ENCODE measurements at regions not wholly inside any gene's neighbourhood (a gene's known extent, or its start where the extent isn't known, plus 50 kb on each side); places are given as distances from the start of the nearest gene placed in this dataset.

GRCh38 chr2:37543999-37544557, 127.4 kb downstream of the CDC42EP3 start:
- Histone ChIP-seq H3K79me2 (ENCODE audit: control insufficient read depth, insufficient read depth, low read length) (no peaks in the 10 kb centered on the region), H3K4me2 (ENCODE audit: insufficient read depth, low read length) (no peak overlapping the region), H3K27me3 (ENCODE audit: control insufficient read depth in 2 of 2, insufficient read depth in 2 of 2, low read length in 2 of 2) (no peaks in the 10 kb centered on the region), H3K4me3 (no peak overlapping the region), H3K9me3 (replicated peaks; ENCODE audit: control insufficient read depth, insufficient read depth, low read depth, low read length) (no peaks in the 10 kb centered on the region), H3K4me1 (replicated peaks in 1 of 2; ENCODE audit: control insufficient read depth in 2 of 2, insufficient read depth in 2 of 2, low read length in 2 of 2) (no peaks in the 10 kb centered on the region), H4K20me1 (replicated peaks; ENCODE audit: control insufficient read depth, insufficient read depth, low read length) (no peaks in the 10 kb centered on the region), H3K27ac (ENCODE audit: extremely low read depth, low read depth, low read length) (no peak overlapping the region), H3K9me1 (ENCODE audit: control insufficient read depth, insufficient read depth, low read length) (no peaks in the 10 kb centered on the region), H3K9ac (ENCODE audit: insufficient read depth in 1 of 2, low read depth in 2 of 2, low read length in 2 of 2) (no peak overlapping the region), H3K36me3 (ENCODE audit: control insufficient read depth, insufficient read depth, low read length) (no peaks in the 10 kb centered on the region), H2AFZ (ENCODE audit: low read depth, low read length) (no peak overlapping the region)
- BruUV-seq (replicated peaks): no TSS peak
- no peak for FAIRE-seq
- ATAC-seq: no peak
- no peak for DNase-seq (ENCODE audit: extremely low read depth in 1 of 4, low spot score in 3 of 4)
- TF ChIP-seq ZKSCAN8 (CRISPR knock-in tag; IDR thresholded peaks at IDR 0.05) (no peak), RBM15 (IDR thresholded peaks at IDR 0.05; ENCODE audit: insufficient read depth, low read length) (no peak), TGIF2 (CRISPR knock-in tag; IDR thresholded peaks at IDR 0.05) (no peak), ZNF224 (CRISPR knock-in tag; IDR thresholded peaks at IDR 0.05) (no peak), TAF9B (IDR thresholded peaks at IDR 0.05; ENCODE audit: partially characterized antibody) (no peak)
- TF ChIP-seq, protein P1, sequence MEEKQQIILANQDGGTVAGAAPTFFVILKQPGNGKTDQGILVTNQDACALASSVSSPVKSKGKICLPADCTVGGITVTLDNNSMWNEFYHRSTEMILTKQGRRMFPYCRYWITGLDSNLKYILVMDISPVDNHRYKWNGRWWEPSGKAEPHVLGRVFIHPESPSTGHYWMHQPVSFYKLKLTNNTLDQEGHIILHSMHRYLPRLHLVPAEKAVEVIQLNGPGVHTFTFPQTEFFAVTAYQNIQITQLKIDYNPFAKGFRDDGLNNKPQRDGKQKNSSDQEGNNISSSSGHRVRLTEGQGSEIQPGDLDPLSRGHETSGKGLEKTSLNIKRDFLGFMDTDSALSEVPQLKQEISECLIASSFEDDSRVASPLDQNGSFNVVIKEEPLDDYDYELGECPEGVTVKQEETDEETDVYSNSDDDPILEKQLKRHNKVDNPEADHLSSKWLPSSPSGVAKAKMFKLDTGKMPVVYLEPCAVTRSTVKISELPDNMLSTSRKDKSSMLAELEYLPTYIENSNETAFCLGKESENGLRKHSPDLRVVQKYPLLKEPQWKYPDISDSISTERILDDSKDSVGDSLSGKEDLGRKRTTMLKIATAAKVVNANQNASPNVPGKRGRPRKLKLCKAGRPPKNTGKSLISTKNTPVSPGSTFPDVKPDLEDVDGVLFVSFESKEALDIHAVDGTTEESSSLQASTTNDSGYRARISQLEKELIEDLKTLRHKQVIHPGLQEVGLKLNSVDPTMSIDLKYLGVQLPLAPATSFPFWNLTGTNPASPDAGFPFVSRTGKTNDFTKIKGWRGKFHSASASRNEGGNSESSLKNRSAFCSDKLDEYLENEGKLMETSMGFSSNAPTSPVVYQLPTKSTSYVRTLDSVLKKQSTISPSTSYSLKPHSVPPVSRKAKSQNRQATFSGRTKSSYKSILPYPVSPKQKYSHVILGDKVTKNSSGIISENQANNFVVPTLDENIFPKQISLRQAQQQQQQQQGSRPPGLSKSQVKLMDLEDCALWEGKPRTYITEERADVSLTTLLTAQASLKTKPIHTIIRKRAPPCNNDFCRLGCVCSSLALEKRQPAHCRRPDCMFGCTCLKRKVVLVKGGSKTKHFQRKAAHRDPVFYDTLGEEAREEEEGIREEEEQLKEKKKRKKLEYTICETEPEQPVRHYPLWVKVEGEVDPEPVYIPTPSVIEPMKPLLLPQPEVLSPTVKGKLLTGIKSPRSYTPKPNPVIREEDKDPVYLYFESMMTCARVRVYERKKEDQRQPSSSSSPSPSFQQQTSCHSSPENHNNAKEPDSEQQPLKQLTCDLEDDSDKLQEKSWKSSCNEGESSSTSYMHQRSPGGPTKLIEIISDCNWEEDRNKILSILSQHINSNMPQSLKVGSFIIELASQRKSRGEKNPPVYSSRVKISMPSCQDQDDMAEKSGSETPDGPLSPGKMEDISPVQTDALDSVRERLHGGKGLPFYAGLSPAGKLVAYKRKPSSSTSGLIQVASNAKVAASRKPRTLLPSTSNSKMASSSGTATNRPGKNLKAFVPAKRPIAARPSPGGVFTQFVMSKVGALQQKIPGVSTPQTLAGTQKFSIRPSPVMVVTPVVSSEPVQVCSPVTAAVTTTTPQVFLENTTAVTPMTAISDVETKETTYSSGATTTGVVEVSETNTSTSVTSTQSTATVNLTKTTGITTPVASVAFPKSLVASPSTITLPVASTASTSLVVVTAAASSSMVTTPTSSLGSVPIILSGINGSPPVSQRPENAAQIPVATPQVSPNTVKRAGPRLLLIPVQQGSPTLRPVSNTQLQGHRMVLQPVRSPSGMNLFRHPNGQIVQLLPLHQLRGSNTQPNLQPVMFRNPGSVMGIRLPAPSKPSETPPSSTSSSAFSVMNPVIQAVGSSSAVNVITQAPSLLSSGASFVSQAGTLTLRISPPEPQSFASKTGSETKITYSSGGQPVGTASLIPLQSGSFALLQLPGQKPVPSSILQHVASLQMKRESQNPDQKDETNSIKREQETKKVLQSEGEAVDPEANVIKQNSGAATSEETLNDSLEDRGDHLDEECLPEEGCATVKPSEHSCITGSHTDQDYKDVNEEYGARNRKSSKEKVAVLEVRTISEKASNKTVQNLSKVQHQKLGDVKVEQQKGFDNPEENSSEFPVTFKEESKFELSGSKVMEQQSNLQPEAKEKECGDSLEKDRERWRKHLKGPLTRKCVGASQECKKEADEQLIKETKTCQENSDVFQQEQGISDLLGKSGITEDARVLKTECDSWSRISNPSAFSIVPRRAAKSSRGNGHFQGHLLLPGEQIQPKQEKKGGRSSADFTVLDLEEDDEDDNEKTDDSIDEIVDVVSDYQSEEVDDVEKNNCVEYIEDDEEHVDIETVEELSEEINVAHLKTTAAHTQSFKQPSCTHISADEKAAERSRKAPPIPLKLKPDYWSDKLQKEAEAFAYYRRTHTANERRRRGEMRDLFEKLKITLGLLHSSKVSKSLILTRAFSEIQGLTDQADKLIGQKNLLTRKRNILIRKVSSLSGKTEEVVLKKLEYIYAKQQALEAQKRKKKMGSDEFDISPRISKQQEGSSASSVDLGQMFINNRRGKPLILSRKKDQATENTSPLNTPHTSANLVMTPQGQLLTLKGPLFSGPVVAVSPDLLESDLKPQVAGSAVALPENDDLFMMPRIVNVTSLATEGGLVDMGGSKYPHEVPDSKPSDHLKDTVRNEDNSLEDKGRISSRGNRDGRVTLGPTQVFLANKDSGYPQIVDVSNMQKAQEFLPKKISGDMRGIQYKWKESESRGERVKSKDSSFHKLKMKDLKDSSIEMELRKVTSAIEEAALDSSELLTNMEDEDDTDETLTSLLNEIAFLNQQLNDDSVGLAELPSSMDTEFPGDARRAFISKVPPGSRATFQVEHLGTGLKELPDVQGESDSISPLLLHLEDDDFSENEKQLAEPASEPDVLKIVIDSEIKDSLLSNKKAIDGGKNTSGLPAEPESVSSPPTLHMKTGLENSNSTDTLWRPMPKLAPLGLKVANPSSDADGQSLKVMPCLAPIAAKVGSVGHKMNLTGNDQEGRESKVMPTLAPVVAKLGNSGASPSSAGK (IDR thresholded peaks at IDR 0.05): no peak
- ChIA-PET POLR2A (no interaction called here), CTCF (ENCODE audit: low intra/inter-chr PET ratio) (no interaction called here)
- intact Hi-C loops (cut with micrococcal nuclease): no loop called here
- WGBS (ENCODE audit: insufficient coverage, low coverage, missing lambda C conversion rate): 14% methylated on average over 4 of the region's 4 CpGs
- in situ Hi-C loops (cut with MboI): no loop called here

Data from K562 (cell line).